ENCODE measurements at regions not wholly inside any gene's neighbourhood (a gene's known extent, or its start where the extent isn't known, plus 50 kb on each side); places are given as distances from the start of the nearest gene placed in this dataset.

DNA sequence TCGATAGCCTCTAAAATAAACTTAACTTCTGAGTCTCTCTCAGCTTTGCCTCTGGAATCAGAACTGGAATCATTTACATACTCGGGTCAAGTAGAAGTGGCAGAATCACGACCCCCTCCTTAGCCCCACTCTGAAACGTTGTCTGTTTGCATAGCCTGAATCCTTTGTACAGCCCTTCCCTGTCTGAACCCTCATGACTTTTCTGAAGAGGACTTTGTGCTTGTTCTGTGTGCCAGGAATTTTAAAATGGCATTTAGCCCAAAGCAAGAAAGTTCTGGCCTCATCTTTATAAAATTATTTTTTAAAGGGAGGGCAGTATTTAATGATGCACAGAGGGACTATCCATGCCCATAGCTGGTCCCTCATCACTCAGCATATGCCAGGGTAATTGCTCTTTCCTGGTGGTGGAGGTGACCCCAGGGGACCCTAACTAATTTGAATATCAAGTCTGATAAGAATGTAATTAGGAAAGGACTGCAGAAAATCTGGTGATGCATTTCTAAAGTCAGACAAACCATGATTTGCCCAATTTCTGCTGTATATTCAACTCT is 342.7 kb upstream of the TNRC6C start (continued):
- no peak for TF ChIP-seq BCL11A (tag by site-specific recombination; IDR thresholded peaks at IDR 0.05; ENCODE audit: low read depth)
- no peak for TF ChIP-seq EGR2 (tag by site-specific recombination; IDR thresholded peaks at IDR 0.05; ENCODE audit: low read depth)
- TF ChIP-seq GLI2 (tag by site-specific recombination; IDR thresholded peaks at IDR 0.05; ENCODE audit: borderline replicate concordance, low read depth) = no peak
- TF ChIP-seq, protein P1, sequence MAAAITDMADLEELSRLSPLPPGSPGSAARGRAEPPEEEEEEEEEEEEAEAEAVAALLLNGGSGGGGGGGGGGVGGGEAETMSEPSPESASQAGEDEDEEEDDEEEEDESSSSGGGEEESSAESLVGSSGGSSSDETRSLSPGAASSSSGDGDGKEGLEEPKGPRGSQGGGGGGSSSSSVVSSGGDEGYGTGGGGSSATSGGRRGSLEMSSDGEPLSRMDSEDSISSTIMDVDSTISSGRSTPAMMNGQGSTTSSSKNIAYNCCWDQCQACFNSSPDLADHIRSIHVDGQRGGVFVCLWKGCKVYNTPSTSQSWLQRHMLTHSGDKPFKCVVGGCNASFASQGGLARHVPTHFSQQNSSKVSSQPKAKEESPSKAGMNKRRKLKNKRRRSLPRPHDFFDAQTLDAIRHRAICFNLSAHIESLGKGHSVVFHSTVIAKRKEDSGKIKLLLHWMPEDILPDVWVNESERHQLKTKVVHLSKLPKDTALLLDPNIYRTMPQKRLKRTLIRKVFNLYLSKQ (tag by site-specific recombination; IDR thresholded peaks at IDR 0.05; ENCODE audit: borderline replicate concordance) = no peak
- TF ChIP-seq ZNF530 (tag by site-specific recombination; IDR thresholded peaks at IDR 0.05; ENCODE audit: low read depth) = no peak

- no peak for TF ChIP-seq ZNF169 (tag by site-specific recombination; IDR thresholded peaks at IDR 0.05)
- TF ChIP-seq ZBTB20 (tag by site-specific recombination; IDR thresholded peaks at IDR 0.05) = no peak
- TF ChIP-seq ZNF274 (IDR thresholded peaks at IDR 0.05; ENCODE audit: low read length) = no peak
- no peak for TF ChIP-seq ZNF274 (tag by site-specific recombination; IDR thresholded peaks at IDR 0.05; ENCODE audit: borderline replicate concordance)
- TF ChIP-seq ZNF335 (tag by site-specific recombination; conservative IDR thresholded peaks at IDR 0.05) = no peak
- no peak for TF ChIP-seq PBX3 (CRISPR knock-in tag; IDR thresholded peaks at IDR 0.05)
- no peak for TF ChIP-seq ZNF354C (tag by site-specific recombination; IDR thresholded peaks at IDR 0.05; ENCODE audit: borderline replicate concordance, low read depth)
- TF ChIP-seq, protein P2, sequence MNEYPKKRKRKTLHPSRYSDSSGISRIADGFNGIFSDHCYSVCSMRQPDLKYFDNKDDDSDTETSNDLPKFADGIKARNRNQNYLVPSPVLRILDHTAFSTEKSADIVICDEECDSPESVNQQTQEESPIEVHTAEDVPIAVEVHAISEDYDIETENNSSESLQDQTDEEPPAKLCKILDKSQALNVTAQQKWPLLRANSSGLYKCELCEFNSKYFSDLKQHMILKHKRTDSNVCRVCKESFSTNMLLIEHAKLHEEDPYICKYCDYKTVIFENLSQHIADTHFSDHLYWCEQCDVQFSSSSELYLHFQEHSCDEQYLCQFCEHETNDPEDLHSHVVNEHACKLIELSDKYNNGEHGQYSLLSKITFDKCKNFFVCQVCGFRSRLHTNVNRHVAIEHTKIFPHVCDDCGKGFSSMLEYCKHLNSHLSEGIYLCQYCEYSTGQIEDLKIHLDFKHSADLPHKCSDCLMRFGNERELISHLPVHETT (tag by site-specific recombination; IDR thresholded peaks at IDR 0.05) = no peak
- no peak for TF ChIP-seq HIC1 (tag by site-specific recombination; IDR thresholded peaks at IDR 0.05)
- TF ChIP-seq ZNF548 (tag by site-specific recombination; IDR thresholded peaks at IDR 0.05) = no peak
- TF ChIP-seq ZNF830 (tag by site-specific recombination; IDR thresholded peaks at IDR 0.05; ENCODE audit: low read depth) = no peak
- TF ChIP-seq ZNF501 (tag by site-specific recombination; IDR thresholded peaks at IDR 0.05) = no peak
- TF ChIP-seq KLF8 (tag by site-specific recombination; IDR thresholded peaks at IDR 0.05) = no peak
- no peak for TF ChIP-seq ZNF302 (tag by site-specific recombination; IDR thresholded peaks at IDR 0.05; ENCODE audit: low read depth)
- TF ChIP-seq ZNF768 (tag by site-specific recombination; IDR thresholded peaks at IDR 0.05) = no peak
- Histone ChIP-seq H3K9me3 (ENCODE audit: control insufficient read depth, insufficient read depth, low read depth, low read length) (no peaks in the 10 kb centered on the region), H3K4me3 (ENCODE audit: low read depth, low read length) (no peak overlapping the region), H3K4me1 (ENCODE audit: control insufficient read depth, insufficient read depth, low read length) (no peaks in the 10 kb centered on the region), H3K27ac (ENCODE audit: extremely low read depth, low read depth, low read length) (no peak overlapping the region), H3K36me3 (ENCODE audit: control insufficient read depth in 2 of 2, insufficient read depth in 1 of 2, low read length in 2 of 2) (no peaks in the 10 kb centered on the region)
- CTCF ChIA-PET = no interaction called here
- POLR2A ChIA-PET = no interaction called here
Measured at GRCh38 chr17:77616254-77616731, 342.2 kb upstream of the TNRC6C start.
